Muscle of leg (tissue), 3 donors: ENCODE measurements at regions not wholly inside any gene's neighbourhood (a gene's known extent, or its start where the extent isn't known, plus 50 kb on each side); places are given as distances from the start of the nearest gene placed in this dataset.

ENCODE experiments used
- DNase-seq: peaks from one replicate; pipeline ENCODE4 v3.0.0; 2013
- H3K27ac ChIP-seq: one replicate; pipeline ENCODE4 v1.5.1; 2013; ENCODE audit warnings: mild to moderate bottlenecking, low read length, control low read depth
- H3K27me3 ChIP-seq: one replicate; pipeline ENCODE4 v1.6.1; 2013; ENCODE audit warnings: low read length; ENCODE audit not compliant: control insufficient read depth, insufficient read depth
- H3K36me3 ChIP-seq: one replicate; pipeline ENCODE4 v1.6.1; 2013; ENCODE audit warnings: low read length; ENCODE audit not compliant: control insufficient read depth, insufficient read depth
- H3K4me1 ChIP-seq: one replicate; pipeline ENCODE4 v1.6.1; 2013; ENCODE audit warnings: low read length; ENCODE audit not compliant: control insufficient read depth, insufficient read depth
- H3K4me3 ChIP-seq: one replicate; pipeline ENCODE4 v1.5.1; 2013; ENCODE audit warnings: low read length, control low read depth
- H3K9me3 ChIP-seq: replicated peaks from 2 replicates; pipeline ENCODE4 v1.6.1; 2013; ENCODE audit warnings: low read depth, low read length; ENCODE audit not compliant: control insufficient read depth
- WGBS: methylation state at CpG from one replicate; pipeline ENCODE4 v1.1.5; 2013; ENCODE audit warnings: missing lambda C conversion rate; ENCODE audit not compliant: insufficient coverage; 5-methylcytosine and 5-hydroxymethylcytosine counted together

DNA sequence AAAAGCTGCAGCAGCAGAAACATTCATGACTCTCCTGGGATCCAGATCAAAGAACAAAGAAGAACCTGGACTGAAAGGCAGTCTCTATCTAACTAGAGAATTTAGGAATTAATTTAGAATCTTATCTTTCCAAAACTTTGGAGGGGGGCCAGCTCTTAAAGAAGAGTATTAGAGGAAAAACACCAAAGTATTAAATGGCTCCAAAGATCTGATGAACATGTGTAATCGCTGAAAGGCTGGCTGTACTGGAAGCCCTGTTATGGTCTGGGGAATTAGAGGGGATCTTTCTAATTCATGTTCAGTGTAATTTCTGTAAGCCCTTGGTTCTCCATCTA is 316.8 kb downstream of the CWC27 start:
- H3K9me3 ChIP-seq: no peaks in the 10 kb centered on the region
- no peaks in the 10 kb centered on the region for H3K27me3 ChIP-seq
- H3K27ac ChIP-seq: no peak overlapping the region
- H3K4me3 ChIP-seq: no peak overlapping the region
- no peaks in the 10 kb centered on the region for H3K4me1 ChIP-seq
- H3K36me3 ChIP-seq: no peaks in the 10 kb centered on the region
- WGBS: 83% methylated on average over 1 of the region's 1 CpG
- DNase-seq: no peak

GRCh38 chr5:65086234-65086890 is 317.6 kb downstream of the CWC27 start:
- Histone ChIP-seq H3K27me3 (no peaks in the 10 kb centered on the region), H3K4me3 (no peak overlapping the region), H3K36me3 (no peaks in the 10 kb centered on the region), H3K4me1 (no peaks in the 10 kb centered on the region), H3K9me3 (no peaks in the 10 kb centered on the region), H3K27ac (no peak overlapping the region)
- WGBS: no CpG with 5 or more reads among the region's 3 CpGs
- no peak for DNase-seq

DNA sequence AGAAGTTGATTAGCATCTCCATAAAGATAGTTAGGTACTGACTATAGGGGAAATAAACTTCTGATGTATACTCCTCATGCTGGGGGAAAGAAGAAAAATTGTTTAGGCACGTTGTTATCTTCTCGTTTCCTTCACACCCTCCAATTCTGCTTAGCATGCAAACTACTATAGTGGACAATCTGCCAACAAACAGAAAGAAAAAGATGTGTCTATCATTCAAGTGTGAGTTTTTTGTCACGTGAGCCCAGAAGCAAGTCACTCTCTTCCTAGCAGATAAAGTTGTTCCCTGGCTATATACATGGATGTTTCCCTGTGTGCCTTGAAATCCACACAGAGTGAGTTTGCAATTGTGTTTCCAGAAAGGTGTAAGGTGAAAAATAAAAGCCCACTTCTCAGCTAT is 318.4 kb downstream of the CWC27 start:
- H3K9me3 ChIP-seq: no peaks in the 10 kb centered on the region
- H3K27ac ChIP-seq: no peak overlapping the region
- no peaks in the 10 kb centered on the region for H3K27me3 ChIP-seq
- no peak overlapping the region for H3K4me3 ChIP-seq
- no CpG with 5 or more reads among the region's 3 CpGs for WGBS
- no peaks in the 10 kb centered on the region for H3K36me3 ChIP-seq
- H3K4me1 ChIP-seq: no peaks in the 10 kb centered on the region
- no peak for DNase-seq

DNA sequence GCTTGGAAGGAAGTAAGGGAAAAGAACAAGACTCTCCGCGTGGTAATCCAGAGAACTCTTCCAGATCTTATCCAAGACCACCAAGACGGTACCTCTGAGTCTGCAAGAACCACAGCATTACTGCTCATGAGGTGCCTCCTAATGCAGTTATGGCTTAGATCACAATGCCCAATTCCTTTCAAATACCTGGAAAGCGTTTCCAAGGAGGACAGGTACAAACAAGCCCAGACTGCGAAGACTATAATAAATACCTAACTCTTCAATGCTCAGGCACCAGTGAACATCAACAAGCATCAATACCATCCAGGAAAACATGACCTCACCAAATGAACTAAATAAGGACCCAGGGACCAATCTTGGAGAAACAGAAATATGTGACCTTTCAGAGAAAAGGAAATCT is 325.5 kb downstream of the CWC27 start:
- no peaks in the 10 kb centered on the region for H3K4me1 ChIP-seq
- no peaks in the 10 kb centered on the region for H3K36me3 ChIP-seq
- no peak overlapping the region for H3K4me3 ChIP-seq
- WGBS: 96% methylated on average over 3 of the region's 5 CpGs
- no peak overlapping the region for H3K27ac ChIP-seq
- no peak for DNase-seq
- H3K9me3 ChIP-seq: no peaks in the 10 kb centered on the region
- no peaks in the 10 kb centered on the region for H3K27me3 ChIP-seq

DNA sequence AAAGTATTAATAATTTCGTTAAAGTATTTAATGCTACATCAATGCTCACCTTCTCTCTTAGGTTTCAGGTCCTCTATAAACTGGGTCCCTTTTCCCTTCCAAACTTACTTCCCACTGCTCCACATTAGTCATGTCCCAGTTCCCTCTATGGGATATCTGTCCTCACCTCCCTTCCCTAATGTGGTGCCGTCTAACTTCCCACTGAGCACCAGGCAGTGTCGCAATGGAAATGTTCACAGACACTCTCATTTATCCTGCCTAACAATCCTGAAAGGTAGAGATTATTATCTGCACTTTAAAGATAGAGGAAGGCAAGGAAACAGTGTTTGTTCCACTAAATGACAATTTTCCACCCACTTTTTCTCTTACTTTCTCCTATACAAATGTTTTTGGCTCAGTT is 329.7 kb downstream of the CWC27 start:
- Histone ChIP-seq H3K9me3 (no peaks in the 10 kb centered on the region), H3K4me3 (no peak overlapping the region), H3K27me3 (no peaks in the 10 kb centered on the region), H3K4me1 (peaks cover 12% of the 10 kb centered on the region), H3K36me3 (no peaks in the 10 kb centered on the region), H3K27ac (no peak overlapping the region)
- no CpG with 5 or more reads among the region's 3 CpGs for WGBS
- DNase-seq: no peak
